RKO (cell line): ENCODE measurements at regions not wholly inside any gene's neighbourhood (a gene's known extent, or its start where the extent isn't known, plus 50 kb on each side); places are given as distances from the start of the nearest gene placed in this dataset.

Experiments
- DNase-seq: peaks from one replicate; pipeline ENCODE4 v3.0.0-alpha.2; 2016; ENCODE audit warnings: low spot score

DNA sequence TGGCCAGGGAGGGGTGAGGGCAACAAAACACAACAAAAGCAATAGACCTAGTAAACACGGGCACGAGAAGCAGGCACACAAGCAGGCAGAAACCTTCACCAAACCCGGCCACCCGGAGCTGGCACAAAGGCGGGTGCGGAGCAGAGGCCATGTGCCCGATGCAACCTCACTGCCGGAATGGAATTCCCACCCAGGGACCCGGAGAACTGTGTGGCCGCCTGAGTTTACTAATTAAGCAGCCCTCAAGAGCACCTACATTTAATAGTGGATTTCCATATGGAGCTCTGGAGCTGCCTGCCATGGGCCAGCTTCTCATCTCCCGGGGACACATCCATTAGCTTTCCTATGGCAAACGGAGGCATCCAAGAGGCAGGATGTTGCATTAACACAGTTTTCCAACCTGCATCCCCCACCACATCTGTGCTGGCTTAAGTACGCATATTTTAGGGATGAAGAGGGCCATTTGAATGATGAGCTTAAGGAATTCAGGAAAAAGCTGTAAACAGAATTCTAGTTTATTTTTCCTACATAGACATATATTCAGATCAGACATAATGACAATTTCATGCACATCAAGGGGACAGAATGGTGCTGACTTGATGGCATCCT is 104.5 kb upstream of the SMIM21 start:
- DNase-seq = no peak

DNA sequence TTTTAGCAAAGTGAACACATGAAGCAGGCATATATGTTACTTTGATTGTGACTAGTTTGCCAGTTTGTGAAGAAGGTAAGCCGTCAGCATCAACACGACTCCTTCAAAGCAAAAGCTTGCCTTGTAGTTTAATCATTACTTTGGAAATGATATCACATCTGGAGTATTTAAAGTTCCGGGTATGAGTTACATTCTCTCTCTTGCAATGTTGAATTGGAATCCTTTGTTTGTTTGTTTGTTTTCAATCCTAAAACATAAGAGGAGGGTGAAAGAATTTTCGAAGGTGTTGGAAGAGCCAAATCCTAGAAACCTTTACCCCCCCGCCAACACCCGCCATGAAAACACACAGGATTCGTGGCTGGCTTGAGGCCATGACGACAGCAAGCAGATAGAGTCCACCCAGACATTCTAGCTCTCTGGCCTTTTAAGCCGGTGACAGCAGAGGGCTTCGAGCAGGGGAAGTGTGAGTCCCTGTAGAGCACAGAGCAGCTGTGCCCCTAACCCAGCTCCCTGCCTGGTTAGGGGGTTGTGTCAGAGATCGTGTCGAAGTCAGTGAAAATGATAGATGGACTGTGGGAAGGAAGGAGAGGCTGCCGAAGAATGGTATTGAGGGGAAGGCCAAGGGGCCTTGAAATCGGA is 103.8 kb upstream of the SMIM21 start:
- DNase-seq = no peak

DNA sequence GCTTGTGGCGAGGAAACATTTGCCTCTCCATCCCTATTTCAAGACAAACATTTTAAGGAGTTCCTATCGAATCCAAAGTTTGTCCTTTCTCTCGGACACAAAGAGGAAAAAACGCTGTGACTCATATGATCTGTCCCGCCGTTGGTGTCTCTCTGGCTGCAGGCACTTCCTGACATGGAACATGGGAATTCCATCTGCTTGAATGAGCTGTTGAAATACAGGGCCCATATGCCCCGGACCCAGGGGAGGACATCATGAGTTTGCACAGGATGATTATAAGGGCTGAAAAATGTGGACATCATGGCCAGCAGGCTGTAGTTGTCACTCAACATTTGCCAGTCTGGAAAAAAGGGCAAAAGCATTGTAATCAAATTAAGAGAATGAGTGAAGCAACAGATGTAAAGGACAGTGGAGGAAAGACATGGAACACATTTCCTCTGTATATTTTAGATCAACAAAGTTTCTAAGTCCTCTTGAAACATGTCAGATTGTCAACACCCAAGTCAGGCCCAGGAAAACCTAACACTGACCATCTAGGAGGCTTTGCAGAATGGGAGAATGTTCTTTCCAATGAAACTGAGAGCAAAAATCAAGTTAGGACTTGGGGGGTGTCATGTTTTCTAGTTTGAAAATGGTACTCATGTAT is 103.2 kb upstream of the SMIM21 start:
- no peak for DNase-seq

DNA sequence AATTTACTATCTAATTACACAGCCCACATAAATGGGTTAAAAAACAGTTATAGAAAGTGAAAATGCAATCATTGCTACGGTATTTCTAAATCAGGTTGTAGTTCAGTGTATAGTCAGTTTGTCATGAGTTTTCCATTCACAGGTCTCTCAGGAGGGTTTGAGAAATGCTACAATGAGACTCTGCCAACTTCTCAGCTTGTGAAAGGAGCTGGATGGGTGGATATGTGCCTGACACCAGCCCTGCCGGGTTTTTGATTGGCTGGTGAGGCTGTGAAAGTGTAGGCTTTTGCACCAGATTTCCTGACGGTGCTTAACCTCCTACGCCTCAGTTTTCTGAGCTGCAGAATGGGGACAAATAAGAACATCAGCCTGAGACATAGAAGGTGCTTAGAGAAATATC is 102.6 kb upstream of the SMIM21 start:
- no peak for DNase-seq

DNA sequence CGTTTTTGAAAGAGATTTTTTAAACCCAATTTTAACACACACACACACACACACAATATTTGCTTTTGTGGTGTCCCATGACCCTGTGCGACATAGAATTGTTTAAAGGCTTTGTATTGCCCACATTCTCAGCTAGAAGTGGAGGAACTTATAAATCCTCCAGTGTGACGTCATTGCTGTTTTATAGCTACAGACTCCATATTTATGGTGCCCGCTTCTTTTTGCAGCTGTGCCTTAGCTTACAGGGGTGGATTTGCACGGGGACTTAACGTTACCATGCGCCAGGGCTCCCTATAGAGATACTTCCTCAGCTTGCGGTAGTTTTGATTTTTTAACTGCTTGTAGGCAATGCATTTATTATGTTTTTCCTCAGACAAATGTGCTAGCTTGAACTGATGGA is 101.9 kb upstream of the SMIM21 start:
- DNase-seq = no peak

DNA sequence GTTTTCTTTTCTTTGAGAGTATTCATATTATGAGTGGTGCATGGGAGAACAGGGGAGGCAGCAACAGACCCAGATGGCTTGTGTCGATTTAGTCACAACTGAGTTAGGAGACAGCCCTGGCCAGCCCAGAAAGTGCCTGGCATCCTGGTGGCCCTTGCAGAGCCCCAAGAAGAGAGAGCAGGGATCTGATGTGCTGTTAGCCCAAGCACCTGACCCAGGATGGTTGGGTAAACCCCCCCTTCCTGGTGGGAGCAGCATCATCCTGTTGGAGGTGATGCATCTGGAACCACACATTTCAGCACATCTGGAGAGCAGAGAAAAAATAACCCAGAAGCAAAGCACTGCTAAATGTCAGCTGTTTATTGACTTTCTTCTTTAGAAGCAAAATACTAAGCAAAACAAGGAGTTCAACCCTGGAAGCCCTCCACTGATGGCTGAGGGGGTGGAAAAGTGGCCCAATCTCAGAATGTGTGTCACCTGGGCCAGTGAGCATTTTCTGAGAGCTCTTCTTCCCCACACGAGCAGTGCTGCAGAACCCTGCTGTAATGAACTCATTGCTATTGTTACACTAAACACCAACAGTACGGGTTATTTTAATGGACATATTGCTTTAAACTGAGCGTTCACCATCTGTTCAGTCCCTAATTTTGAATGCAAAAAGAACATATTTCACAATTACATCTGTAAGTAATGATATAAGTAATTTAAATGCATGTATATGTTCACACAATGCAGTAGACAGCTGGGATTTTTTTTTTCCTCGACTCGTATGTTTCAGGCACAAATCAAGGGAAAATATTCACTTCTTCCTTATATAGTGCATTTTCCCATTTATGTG is 100.6 kb upstream of the SMIM21 start:
- no peak for DNase-seq

DNA sequence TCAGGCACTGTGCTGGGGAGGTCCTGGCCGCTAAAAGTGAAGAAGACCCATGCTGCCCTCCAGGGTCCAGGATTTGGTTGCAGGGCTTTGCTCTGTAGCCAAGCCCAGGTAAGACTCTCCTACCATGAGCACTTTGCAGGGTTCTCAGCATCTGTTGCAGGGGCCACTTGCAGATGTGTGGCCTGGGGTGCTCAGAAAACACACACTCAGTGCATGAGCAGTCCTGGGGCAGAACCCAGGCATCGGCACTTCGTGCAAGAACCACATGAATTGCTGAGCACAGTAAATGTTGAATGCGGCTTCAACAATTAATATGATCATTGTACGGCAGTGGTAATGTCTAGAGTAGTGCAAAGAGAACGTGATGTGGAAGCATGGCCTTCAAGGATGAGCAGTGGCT is 98.5 kb upstream of the SMIM21 start:
- DNase-seq = no peak

DNA sequence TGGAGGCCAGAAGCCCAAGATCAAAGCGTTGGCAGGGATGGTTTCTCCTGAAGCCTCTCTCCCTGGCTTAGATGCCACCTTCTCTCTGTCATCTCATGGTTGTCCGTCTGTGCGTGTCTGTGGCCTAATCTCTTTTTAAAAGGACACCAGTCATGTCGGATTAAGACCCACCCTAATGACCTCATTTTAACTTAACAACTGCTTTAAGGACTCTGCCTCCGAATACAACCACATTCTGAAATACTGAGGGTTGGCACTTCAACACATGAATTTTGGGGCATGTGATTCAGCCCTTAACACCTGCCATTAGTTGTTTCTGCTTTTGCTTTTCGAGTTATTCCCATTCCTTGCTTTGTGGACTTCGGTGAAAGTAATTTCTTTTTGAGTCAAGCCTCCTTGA is 97.8 kb upstream of the SMIM21 start:
- no peak for DNase-seq

DNA sequence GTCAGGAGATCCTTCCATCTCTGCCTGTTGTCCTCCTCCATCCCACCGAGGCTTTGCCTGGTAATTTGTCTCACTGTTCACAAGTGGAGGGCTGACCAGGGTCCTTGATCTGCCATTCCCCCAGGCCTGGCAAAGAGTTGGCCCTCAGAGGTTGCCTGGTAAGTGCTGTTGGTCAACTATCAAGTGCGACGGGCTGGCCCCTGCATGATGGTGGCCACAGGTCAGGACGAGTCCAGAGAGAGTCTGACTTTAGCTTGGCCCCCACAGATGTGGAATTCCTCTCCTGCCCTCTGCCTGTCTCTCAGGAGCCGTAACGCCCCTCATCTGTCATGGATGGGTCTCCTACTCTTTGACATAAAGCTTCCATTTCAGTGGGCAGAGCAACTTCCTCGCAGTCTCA is 97.3 kb upstream of the SMIM21 start:
- no peak for DNase-seq

DNA sequence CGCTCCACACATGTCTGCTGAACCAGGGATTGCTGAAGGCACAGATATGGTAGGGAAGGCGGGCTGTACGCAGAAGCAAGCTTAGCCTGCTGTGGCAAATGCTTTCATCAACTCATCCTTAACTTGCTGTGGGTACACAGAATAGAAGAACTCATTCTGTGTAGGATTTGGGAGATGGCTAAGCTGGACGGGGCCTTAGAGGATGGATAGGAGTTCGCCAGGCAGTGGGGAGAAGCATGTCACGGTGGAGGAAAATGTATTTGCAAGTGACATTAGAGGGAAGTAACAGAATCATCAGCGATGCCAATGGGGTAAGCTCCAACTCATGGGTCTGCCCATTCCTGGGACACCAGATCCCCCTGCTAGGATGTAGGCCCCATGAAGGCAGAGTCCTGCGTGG is 96.7 kb upstream of the SMIM21 start:
- DNase-seq = no peak

DNA sequence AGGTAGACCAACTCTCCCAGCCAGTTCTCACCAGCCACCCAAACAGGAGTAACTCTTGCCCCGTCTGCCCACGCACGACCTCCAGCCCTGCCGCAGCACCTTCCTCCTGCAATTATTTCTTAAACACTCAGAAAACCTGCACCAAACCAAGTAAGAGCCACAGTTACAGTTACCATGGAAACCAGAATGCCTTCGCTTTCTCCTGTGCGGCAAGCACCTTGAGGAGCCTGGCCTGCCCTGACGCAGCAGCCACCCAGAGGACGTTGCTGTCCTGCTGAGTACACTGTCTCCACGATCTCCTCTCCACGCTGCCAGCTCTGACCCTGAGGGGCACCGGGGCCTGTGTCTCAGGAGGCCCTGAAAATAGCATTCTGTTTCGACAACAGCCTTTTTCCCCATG is 94.3 kb upstream of the SMIM21 start:
- DNase-seq = no peak

DNA sequence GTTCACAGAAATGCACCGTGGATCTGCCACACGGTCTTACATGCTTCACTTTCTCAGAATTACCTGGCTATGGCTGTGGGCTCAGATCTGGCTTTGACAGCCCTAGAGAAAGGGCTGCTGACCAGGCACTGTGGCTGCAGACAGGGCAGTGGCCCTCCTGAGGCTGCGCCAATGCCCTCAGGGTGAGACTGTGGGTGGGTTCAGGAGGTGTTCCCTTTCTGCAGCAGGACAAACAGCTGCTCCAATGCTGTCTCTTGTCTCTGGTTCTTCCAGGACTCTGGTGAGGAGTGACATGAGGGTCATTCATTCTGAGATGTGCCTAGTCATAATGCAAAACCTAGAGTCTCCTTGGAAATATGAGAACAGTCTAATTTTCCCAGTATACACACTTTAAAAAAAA is 90.5 kb upstream of the SMIM21 start:
- no peak for DNase-seq

DNA sequence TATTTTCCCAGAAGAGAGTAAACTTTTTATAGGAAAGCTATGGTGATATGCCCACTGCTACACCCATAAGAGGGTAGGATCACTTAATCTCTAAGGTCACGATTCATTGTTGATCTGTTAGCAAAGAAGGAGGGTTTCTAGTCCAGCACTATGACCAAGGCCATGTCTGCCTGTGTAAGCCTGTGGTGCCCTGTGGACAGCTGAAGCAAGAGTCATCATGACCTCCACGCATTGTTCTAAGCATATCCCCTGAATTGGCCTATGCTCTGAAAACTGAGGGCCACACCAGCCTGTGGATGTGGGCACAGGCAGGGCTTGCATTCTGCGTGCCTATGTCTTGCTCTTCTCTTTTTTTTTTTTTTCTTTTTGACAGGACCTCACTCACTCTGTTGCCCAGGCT is 89.8 kb upstream of the SMIM21 start:
- DNase-seq = no peak

DNA sequence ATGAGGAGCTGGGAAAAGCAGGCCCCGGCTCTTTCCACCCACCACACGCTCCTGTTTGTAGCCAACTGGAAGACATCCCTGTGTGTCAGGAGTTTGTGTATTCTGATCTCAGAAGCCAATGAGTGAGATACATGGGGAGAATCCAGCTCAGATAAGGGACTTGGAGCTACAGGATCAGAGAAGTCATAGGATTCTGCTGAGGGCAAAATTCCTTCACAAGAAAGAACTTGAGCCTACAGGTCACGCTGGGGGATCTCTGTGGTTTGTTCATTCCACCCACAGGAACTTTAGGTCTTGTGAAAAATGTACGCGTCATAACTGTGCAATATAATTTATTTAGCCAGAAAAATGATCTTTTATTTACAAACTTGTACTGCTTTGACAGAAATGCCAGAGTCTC is 80.1 kb upstream of the SMIM21 start:
- DNase-seq = no peak

DNA sequence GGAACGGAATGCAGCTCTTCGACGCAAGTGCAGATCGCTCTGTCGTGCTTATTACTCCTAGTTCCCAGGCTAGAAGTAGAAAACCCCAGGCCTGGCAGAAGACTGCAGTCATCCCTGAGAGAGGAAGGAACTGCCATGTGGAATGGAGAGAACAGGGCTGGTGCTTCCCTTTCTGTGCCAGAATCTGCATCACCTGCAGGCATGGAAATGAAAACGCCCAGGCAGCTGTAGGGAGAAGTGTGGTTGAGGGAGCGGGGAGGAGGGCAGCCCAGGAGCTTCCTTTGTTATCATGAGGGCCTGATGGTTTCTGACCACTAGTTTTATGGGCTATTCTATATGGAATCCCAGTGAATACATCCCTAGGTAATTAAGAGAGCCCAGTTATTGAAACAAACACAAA is 79.4 kb upstream of the SMIM21 start:
- no peak for DNase-seq

DNA sequence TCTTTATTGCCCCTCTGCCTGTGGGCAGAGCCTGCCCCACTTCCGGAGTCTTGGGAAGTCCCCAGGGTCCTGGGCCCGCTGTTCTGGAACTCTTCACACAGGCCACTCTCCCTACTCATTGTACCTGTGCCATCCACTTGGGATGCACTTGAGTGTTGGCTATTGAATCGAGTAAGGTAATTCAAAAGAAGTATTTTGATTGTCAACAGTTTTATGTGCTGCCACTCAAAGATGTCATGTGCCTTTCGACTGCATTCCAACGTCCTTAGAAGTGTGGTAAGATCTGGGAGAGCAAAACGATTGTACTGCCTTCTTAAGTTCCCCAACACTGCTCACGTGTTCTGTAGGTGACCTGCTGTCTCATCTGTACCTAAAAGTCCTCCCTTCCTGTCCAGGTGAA is 77.0 kb upstream of the SMIM21 start:
- no peak for DNase-seq

DNA sequence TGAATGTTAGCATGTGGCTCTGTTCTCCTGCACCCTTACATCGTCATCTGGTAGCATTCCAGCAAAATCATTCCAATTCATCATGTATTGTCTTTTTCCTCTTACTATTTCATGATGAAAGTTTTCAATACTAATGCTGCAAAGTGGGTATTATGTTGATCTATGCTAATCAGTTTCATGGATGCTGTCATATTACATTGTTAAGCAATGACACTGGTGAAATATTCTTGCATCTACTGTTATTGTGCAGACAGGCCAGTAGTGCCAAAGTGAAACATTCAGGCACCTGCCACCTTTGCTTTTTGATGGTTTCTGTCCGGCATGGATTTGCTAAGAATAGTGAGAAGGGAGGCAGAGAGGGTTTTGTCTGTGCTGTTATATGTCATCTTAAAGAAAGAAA is 76.1 kb upstream of the SMIM21 start:
- no peak for DNase-seq

DNA sequence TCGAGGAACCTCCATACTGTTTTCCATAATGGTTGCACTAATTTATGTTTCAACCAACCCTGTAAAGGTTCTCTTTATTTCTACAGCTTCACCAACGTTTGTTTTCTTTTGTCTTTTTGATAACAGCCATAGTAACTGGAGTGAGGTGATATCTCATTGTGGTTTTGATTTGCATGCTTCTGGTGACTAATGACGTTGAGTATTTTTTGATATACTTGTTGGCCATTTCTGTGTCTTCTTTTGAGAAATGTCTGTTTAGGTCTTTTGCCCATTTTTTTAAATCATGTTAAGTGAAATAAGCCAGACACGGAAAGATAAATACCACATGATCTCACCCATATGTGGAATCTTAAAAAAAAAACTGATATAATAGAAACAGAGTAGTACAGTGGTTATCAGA is 74.8 kb upstream of the SMIM21 start:
- DNase-seq = no peak

DNA sequence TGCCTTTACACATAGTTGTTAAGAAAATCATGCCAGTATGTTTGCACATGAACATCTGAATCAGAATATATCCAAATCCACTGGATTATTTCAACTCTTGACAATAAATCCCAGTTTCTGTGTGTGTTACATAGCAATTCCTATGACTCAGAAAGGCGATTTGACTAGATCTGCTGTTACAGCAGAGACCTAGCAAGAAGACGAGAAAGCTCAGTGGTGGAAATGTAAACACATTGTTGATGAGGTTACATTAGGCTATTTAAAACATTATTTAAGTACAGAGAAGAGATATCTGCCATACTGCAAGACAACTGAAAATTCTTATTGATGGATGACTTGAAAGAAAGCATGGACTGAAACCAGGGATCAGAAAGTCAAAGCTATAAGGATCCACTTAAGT is 73.0 kb upstream of the SMIM21 start:
- DNase-seq = no peak

DNA sequence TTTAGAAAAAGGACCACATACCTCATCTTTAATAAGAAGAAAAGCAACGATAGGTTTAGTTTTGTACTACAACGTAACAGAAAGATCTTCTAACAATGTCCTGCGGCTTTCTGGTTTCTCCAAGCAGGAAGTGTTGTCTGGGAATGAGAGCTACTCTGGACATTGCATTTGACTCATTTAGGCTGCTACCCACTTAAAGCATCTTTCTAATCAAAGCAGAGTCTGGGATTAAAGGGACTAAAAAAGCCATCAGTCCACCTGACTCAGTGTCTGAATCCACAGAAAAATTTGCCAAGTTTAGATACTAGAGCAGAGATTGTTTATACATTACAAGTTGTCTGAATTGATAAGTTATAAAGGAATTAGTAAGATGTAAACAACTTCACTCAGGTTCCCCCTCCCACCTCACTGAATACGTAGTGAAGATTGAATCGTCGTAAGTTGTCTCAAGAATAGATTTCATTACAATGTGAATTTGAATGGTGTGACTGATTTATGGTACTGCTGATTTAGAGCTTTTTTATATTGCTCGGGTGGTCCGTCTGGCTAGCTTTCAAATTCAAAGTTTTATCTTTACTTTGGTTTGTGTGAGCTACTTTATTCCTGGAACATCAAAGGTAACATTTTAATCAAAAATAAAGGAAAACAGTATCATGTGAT is 70.2 kb upstream of the SMIM21 start:
- no peak for DNase-seq

DNA sequence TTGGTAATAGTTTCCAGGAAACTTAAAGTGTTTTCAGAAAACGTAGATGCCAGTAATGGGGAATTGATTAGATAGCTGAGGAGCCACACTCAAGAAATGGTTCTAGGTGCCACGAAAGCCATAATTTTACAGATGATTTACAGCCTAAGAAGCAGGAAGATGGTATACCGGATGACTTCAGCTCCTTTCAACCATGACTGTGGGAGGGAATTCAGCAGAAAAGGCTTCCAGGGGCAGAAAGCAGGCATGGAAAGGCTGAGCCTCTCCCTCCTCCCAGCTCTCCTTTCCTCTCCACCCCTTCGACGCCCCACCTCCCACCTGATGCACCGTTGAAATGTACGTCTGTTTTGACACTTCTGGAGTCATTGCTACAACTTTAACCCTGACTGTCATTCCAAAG is 68.6 kb upstream of the SMIM21 start:
- no peak for DNase-seq

DNA sequence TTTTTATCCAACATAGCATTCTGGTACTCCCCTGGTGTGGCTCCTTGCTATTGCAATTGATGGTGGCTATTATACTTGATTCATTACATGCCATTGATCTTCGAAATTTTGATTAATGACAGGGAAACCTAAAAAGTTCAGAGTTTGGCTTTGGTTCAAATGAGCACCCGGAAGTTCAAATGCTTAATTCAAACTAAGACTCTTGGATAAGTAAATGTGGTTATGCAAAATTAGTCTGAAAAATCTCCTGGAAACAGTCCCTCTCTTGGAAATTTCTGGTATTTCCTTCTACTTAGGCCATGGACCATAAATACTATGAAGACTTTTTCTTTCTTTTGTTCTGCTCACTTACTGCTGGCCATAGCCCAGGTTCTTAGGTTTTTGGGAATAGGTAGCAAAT is 65.3 kb upstream of the SMIM21 start:
- DNase-seq = no peak

DNA sequence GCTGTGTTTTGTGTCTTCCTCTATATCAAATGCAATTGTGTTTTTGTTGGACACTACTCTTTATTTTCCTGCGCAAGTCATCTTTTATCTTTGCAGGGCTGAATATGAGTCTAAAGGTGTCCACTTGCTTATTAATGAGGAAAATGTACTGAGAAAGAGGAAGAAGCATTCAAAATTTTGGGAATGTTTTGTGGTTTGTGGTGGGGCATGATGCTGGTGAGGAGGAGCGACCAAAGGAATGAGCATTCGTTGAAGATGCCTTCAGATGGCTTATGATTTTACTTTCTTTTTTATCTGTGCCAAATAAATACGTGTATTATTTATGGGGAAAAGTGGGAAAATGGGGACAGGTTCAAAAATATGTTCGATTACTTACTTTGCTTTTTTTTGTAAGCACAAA is 63.9 kb upstream of the SMIM21 start:
- no peak for DNase-seq
